ENCODE measurements at regions not wholly inside any gene's neighbourhood (a gene's known extent, or its start where the extent isn't known, plus 50 kb on each side); places are given as distances from the start of the nearest gene placed in this dataset.

- TF ChIP-seq CTCF (IDR thresholded peaks at IDR 0.05; ENCODE audit: insufficient read depth, low read depth, low read length) (no peak), EZH2 (IDR thresholded peaks at IDR 0.05; ENCODE audit: insufficient read depth, low read length) (no peak)
These were observed 68.1 kb upstream of the SFMBT2 start for GRCh38 chr10:7478727-7479457.
